ENCODE measurements at regions not wholly inside any gene's neighbourhood (a gene's known extent, or its start where the extent isn't known, plus 50 kb on each side); places are given as distances from the start of the nearest gene placed in this dataset.

DNA sequence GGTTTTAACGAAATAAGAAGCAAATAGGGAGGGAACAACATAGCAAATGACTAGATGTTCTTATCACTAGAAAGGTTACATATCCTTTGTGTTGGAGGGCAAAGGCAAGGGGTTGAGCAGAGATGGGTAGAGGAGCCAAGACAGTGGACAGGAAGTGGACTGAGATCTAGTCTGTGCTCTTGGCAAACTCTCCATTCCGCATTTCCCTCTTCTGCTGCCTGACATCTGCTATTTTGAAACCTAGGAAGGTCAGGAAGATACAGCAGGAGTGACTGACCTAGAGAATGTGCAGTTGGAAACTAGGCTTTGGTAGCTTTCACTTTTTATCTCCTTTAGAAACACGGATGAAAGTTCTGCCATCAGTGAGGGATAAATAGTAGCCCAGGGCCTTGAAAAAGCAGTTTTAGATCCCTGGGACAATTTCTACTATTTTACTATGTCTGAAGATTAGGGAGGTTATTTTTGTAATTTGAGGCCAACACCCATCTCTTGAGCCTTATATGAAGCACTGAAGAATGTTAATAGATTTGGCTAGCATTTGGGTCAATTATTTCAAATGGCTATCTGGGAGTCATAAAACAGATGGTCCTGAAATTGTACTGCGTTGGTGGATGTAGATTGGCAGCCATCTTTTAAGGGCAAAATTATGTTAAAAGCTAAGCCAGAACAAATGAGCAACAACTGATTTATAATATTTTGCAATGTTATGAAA, 410.3 kb downstream of the PCNX1 start (continued):
- TF ChIP-seq, protein P1, sequence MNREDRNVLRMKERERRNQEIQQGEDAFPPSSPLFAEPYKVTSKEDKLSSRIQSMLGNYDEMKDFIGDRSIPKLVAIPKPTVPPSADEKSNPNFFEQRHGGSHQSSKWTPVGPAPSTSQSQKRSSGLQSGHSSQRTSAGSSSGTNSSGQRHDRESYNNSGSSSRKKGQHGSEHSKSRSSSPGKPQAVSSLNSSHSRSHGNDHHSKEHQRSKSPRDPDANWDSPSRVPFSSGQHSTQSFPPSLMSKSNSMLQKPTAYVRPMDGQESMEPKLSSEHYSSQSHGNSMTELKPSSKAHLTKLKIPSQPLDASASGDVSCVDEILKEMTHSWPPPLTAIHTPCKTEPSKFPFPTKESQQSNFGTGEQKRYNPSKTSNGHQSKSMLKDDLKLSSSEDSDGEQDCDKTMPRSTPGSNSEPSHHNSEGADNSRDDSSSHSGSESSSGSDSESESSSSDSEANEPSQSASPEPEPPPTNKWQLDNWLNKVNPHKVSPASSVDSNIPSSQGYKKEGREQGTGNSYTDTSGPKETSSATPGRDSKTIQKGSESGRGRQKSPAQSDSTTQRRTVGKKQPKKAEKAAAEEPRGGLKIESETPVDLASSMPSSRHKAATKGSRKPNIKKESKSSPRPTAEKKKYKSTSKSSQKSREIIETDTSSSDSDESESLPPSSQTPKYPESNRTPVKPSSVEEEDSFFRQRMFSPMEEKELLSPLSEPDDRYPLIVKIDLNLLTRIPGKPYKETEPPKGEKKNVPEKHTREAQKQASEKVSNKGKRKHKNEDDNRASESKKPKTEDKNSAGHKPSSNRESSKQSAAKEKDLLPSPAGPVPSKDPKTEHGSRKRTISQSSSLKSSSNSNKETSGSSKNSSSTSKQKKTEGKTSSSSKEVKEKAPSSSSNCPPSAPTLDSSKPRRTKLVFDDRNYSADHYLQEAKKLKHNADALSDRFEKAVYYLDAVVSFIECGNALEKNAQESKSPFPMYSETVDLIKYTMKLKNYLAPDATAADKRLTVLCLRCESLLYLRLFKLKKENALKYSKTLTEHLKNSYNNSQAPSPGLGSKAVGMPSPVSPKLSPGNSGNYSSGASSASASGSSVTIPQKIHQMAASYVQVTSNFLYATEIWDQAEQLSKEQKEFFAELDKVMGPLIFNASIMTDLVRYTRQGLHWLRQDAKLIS (CRISPR knock-in tag; IDR thresholded peaks at IDR 0.05; ENCODE audit: borderline replicate concordance), result no peak
- no peak for TF ChIP-seq ZNF232 (CRISPR knock-in tag; IDR thresholded peaks at IDR 0.05)
- TF ChIP-seq FOXP1 (CRISPR knock-in tag; IDR thresholded peaks at IDR 0.05; ENCODE audit: borderline replicate concordance), result no peak
- TF ChIP-seq, protein P2, sequence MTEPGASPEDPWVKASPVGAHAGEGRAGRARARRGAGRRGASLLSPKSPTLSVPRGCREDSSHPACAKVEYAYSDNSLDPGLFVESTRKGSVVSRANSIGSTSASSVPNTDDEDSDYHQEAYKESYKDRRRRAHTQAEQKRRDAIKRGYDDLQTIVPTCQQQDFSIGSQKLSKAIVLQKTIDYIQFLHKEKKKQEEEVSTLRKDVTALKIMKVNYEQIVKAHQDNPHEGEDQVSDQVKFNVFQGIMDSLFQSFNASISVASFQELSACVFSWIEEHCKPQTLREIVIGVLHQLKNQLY (CRISPR knock-in tag; IDR thresholded peaks at IDR 0.05), result no peak
- TF ChIP-seq, protein P3, sequence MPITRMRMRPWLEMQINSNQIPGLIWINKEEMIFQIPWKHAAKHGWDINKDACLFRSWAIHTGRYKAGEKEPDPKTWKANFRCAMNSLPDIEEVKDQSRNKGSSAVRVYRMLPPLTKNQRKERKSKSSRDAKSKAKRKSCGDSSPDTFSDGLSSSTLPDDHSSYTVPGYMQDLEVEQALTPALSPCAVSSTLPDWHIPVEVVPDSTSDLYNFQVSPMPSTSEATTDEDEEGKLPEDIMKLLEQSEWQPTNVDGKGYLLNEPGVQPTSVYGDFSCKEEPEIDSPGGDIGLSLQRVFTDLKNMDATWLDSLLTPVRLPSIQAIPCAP (CRISPR knock-in tag; IDR thresholded peaks at IDR 0.05), result no peak
- TF ChIP-seq PRRX2 (CRISPR knock-in tag; IDR thresholded peaks at IDR 0.05), result no peak
- TF ChIP-seq E2F5 (CRISPR knock-in tag; IDR thresholded peaks at IDR 0.05), result no peak

- no peaks in the 10 kb centered on the region for H3K36me3 Mint-ChIP-seq
- ATAC-seq, result no peak
- ChIA-PET CTCF (interaction anchor here (1.2 to 1.4 kb wide), 2 partner anchors 8 to 130 kb away, joined by 4 to 7 read pairs; no protein-coding TSS in a partner anchor), POLR2A (no interaction called here)
- no peak for DNase-seq (ENCODE audit: low spot score)
- H3K27me3 Mint-ChIP-seq (ENCODE audit: low read depth), result no peaks in the 10 kb centered on the region
- H3K9me3 Mint-ChIP-seq, result peaks cover 7% of the 10 kb centered on the region
- H3K4me3 Mint-ChIP-seq, result no peak overlapping the region
- H3K27ac Mint-ChIP-seq, result no peak overlapping the region
- peaks cover 22% of the 10 kb centered on the region for H3K4me1 Mint-ChIP-seq
- TF ChIP-seq ETV6 (CRISPR knock-in tag; IDR thresholded peaks at IDR 0.05), result no peak
- TF ChIP-seq CTCF (IDR thresholded peaks at IDR 0.05), result no peak
- TF ChIP-seq TP53 (CRISPR knock-in tag; IDR thresholded peaks at IDR 0.05), result no peak
- TF ChIP-seq ESRRA (CRISPR knock-in tag; IDR thresholded peaks at IDR 0.05; ENCODE audit: borderline replicate concordance), result no peak
- TF ChIP-seq E2F5 (CRISPR knock-in tag; IDR thresholded peaks at IDR 0.05), result no peak
- TF ChIP-seq NR3C1 (CRISPR knock-in tag; conservative IDR thresholded peaks at IDR 0.05; ENCODE audit: low read depth), result no peak
- TF ChIP-seq RELA (CRISPR knock-in tag; IDR thresholded peaks at IDR 0.05; ENCODE audit: borderline replicate concordance), result no peak
- TF ChIP-seq MYBL2 (CRISPR knock-in tag; IDR thresholded peaks at IDR 0.05), result no peak
- TF ChIP-seq NR2C2 (CRISPR knock-in tag; IDR thresholded peaks at IDR 0.05), result no peak
- no peak for TF ChIP-seq CREM (CRISPR knock-in tag; IDR thresholded peaks at IDR 0.05)
- no peak for TF ChIP-seq ZNF138 (CRISPR knock-in tag; conservative IDR thresholded peaks at IDR 0.05)
- TF ChIP-seq, protein P4, sequence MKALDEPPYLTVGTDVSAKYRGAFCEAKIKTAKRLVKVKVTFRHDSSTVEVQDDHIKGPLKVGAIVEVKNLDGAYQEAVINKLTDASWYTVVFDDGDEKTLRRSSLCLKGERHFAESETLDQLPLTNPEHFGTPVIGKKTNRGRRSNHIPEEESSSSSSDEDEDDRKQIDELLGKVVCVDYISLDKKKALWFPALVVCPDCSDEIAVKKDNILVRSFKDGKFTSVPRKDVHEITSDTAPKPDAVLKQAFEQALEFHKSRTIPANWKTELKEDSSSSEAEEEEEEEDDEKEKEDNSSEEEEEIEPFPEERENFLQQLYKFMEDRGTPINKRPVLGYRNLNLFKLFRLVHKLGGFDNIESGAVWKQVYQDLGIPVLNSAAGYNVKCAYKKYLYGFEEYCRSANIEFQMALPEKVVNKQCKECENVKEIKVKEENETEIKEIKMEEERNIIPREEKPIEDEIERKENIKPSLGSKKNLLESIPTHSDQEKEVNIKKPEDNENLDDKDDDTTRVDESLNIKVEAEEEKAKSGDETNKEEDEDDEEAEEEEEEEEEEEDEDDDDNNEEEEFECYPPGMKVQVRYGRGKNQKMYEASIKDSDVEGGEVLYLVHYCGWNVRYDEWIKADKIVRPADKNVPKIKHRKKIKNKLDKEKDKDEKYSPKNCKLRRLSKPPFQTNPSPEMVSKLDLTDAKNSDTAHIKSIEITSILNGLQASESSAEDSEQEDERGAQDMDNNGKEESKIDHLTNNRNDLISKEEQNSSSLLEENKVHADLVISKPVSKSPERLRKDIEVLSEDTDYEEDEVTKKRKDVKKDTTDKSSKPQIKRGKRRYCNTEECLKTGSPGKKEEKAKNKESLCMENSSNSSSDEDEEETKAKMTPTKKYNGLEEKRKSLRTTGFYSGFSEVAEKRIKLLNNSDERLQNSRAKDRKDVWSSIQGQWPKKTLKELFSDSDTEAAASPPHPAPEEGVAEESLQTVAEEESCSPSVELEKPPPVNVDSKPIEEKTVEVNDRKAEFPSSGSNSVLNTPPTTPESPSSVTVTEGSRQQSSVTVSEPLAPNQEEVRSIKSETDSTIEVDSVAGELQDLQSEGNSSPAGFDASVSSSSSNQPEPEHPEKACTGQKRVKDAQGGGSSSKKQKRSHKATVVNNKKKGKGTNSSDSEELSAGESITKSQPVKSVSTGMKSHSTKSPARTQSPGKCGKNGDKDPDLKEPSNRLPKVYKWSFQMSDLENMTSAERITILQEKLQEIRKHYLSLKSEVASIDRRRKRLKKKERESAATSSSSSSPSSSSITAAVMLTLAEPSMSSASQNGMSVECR (CRISPR knock-in tag; IDR thresholded peaks at IDR 0.05; ENCODE audit: borderline replicate concordance), result no peak
- no peak for TF ChIP-seq USF2 (CRISPR knock-in tag; IDR thresholded peaks at IDR 0.05)
- TF ChIP-seq, protein P2 (CRISPR knock-in tag; IDR thresholded peaks at IDR 0.05), result no peak
Measured at GRCh38 chr14:71318097-71318459, 410.8 kb downstream of the PCNX1 start.

Measured in WTC11 (cell line).